NCI-H1694 (cell line): ENCODE measurements at regions not wholly inside any gene's neighbourhood (a gene's known extent, or its start where the extent isn't known, plus 50 kb on each side); places are given as distances from the start of the nearest gene placed in this dataset.

Experiments used
- DNase-seq: peaks from one replicate; lab custom pipeline; 2025; lab: John Stamatoyannopoulos, UW

- DNase-seq = no peak
Measured at GRCh38 chr6:148291876-148292275, 50.8 kb upstream of the SASH1 start.
